LNCAP (cell line): ENCODE measurements at regions not wholly inside any gene's neighbourhood (a gene's known extent, or its start where the extent isn't known, plus 50 kb on each side); places are given as distances from the start of the nearest gene placed in this dataset.

Source experiments
- CTCF ChIP-seq: fragments of 450-650 bp; IDR thresholded peaks from 2 replicates; pipeline ENCODE4 v1.5.1; 2017; ENCODE audit warnings: mild to moderate bottlenecking

- TF ChIP-seq CTCF, result no peak
Measured at GRCh38 chr13:22017226-22017625, 346.4 kb downstream of the FGF9 start.

DNA sequence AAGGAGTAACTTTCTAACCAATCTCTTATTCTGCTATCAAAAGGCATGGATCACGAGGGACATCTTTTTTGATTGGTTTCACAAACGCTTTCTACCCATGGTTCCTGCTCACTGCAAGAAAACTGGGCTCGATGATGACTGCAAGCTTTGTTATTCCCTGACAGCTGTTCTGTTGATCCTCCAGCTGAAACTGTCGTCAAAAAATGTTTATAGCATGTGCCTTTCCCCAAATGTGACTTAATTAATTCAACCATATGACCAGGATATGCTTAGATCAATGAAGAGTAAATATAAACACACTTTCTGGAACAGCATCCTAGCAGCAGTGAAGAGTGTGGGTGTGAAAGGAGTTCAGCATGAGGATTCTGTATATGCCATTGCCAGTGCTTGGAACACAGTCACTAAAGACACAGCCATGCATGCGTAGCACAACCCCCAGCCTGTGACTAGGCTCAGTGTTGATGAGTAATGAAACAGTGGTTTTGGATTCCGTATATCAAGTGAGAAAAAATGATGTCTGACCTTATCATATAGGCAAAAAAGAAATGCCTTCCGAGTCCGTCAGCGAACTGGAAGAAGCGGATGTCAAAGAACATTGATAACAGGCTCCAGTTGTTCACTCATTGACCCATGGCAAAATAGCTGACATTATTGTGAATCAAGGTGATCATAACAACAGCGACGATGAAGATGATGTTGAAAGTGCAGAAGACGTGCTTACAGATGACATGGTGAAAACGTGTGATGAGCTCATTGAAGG is 347.4 kb downstream of the FGF9 start:
- no peak for TF ChIP-seq CTCF

DNA sequence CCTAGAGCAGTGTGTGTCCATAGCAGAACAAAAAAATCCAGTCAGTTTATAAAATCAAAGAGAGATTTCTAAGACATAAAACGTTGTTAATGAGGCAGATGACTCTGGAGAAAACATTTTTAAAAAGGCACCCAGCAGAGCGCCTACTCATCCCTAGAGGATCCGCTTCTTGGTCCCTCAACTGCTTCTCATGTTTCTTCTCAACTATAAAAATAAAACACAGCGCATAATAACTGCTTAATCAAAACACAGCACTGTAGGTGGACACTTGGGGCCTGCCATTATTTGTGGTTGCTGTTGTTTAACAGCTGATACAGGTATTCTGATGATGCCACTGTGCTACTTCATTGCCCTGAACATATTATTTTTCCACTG is 347.9 kb downstream of the FGF9 start:
- TF ChIP-seq CTCF, result no peak

DNA sequence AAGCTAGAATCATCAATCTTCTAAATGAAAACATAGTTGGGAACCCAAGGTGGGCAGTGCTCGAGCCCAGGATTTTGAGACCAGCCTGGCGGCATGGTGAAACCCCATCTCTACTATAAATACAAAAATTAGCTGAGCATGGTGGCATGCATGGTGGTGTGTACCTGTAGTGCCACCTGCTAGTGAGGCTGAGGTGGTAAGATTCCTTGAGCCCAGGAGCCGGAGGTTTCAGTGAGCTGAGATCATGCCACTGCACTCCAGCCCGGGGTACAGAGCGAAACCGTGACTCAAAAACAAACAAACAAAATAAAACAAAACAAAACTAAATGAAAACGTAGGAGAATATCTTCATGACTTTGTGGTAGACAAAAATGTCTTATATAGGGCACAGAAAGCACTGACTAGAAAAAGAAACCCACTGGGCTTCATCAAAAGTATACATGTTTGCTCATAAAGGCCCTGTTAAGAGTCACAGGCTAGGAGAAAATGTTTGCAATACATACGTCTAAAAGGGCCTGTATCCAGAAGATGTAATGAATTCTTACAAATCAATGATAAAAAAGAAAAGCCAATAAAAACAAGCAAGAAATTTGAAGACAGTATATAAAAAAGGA is 353.6 kb downstream of the FGF9 start:
- TF ChIP-seq CTCF, result no peak

DNA sequence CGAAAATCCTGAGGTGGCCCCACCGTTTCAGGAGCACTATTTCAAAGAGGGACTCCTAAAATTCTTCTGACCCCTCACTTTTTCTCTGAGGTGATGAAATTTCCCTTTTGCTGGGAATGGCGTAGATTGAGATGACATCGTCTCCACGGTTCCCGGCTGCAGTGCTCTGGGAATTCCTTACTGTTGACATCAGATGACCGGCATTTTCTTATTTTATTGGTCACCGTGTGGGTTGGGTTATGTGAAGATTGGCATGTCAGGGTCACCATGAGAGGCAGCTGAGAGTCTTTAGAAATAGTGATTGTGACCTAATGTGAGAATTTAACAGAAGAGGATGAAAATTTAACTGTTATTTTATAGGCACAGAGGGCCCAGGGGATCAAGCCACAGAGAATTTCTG is 356.7 kb downstream of the FGF9 start:
- no peak for TF ChIP-seq CTCF

DNA sequence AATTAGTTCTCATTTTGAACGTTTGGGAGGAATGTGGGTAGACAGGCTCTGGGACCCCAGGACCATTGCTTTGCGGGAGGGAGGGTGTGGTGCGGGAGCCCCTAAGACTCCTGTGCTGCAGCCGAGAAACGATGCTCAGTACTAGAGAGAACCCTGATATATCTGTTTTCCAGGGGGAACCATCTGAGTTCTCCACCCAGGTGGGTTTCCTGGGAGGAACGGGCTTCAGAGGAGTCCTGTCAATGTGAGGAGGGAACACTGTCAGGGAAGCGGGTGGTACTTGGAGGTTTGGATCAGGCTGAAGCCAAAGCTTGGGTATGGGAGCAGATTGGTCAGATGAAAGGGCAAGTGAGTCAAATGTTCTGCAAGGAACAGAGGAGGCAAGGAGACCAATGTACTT is 358.0 kb downstream of the FGF9 start:
- no peak for TF ChIP-seq CTCF

GRCh38 chr13:22030321-22030720 is 359.4 kb downstream of the FGF9 start:
- TF ChIP-seq CTCF, result no peak
